Endodermal cell (in vitro differentiated cells): ENCODE measurements at regions not wholly inside any gene's neighbourhood (a gene's known extent, or its start where the extent isn't known, plus 50 kb on each side); places are given as distances from the start of the nearest gene placed in this dataset.

Source experiments
- DNase-seq: peaks from one replicate; pipeline ENCODE4 v3.0.0-alpha.2; 2017
- H3K27ac ChIP-seq: 2 replicates; pipeline ENCODE4 v1.5.1; 2013; ENCODE audit warnings: mild to moderate bottlenecking, low read depth, low read length, moderate library complexity
- H3K27me3 ChIP-seq: 2 replicates; pipeline ENCODE4 v1.6.1; 2013; ENCODE audit warnings: mild to moderate bottlenecking, low read length, moderate library complexity; ENCODE audit not compliant: insufficient read depth, control insufficient read depth, poor library complexity, severe bottlenecking
- H3K36me3 ChIP-seq: 2 replicates; pipeline ENCODE4 v1.7.0; 2013; ENCODE audit warnings: mild to moderate bottlenecking, low read length, moderate library complexity; ENCODE audit not compliant: control insufficient read depth, insufficient read depth
- H3K4me1 ChIP-seq: one replicate; pipeline ENCODE4 v1.7.0; 2013; ENCODE audit warnings: low read length; ENCODE audit not compliant: control insufficient read depth, insufficient read depth
- H3K4me3 ChIP-seq: 2 replicates; pipeline ENCODE4 v1.5.1; 2013; ENCODE audit warnings: mild to moderate bottlenecking, low read length, moderate library complexity
- H3K9ac ChIP-seq: 2 replicates; pipeline ENCODE4 v1.6.1; 2013; ENCODE audit warnings: mild to moderate bottlenecking, low read length, moderate library complexity; ENCODE audit not compliant: poor library complexity, severe bottlenecking; ENCODE audit errors: extremely low read depth
- H3K9me3 ChIP-seq: 2 replicates; pipeline ENCODE4 v1.6.1; 2013; ENCODE audit warnings: mild to moderate bottlenecking, low read length, moderate library complexity; ENCODE audit not compliant: control insufficient read depth
- H3K27ac Mint-ChIP-seq: 2 replicates; pipeline ENCODE4 v1.8.0; 2020; ENCODE audit warnings: mixed read lengths
- H3K27me3 Mint-ChIP-seq: 2 replicates; pipeline ENCODE4 v1.8.0; 2021; ENCODE audit warnings: mild to moderate bottlenecking, mixed read lengths; ENCODE audit not compliant: insufficient read depth
- H3K36me3 Mint-ChIP-seq: 2 replicates; pipeline ENCODE4 v1.8.0; 2020; ENCODE audit warnings: low read depth, mixed read lengths
- H3K4me1 Mint-ChIP-seq: 2 replicates; pipeline ENCODE4 v1.8.0; 2020; ENCODE audit warnings: mixed read lengths
- H3K4me3 Mint-ChIP-seq: 2 replicates; pipeline ENCODE4 v1.8.0; 2020; ENCODE audit warnings: mild to moderate bottlenecking, moderate library complexity, mixed read lengths
- H3K9me3 Mint-ChIP-seq: 2 replicates; pipeline ENCODE4 v1.8.0; 2020; ENCODE audit warnings: mild to moderate bottlenecking, mixed read lengths
- WGBS, 2 experiments: methylation state at CpG; one replicate each; pipeline versions ENCODE4 v1.1.5 to v1.1.7; 2013; ENCODE audit warnings: missing lambda C conversion rate in 2 of 2, mixed read lengths in 1 of 2; ENCODE audit not compliant: insufficient coverage in 1 of 2, insufficient read length in 1 of 2; 5-methylcytosine and 5-hydroxymethylcytosine counted together
- TF ChIP-seq, protein P1 (sequence below): fragments of 200-600 bp; sonication (generic); conservative IDR thresholded peaks from 2 replicates; pipeline ENCODE4 v1.5.0; 2021; ENCODE audit warnings: antibody characterized with exemption, mild to moderate bottlenecking

DNA sequence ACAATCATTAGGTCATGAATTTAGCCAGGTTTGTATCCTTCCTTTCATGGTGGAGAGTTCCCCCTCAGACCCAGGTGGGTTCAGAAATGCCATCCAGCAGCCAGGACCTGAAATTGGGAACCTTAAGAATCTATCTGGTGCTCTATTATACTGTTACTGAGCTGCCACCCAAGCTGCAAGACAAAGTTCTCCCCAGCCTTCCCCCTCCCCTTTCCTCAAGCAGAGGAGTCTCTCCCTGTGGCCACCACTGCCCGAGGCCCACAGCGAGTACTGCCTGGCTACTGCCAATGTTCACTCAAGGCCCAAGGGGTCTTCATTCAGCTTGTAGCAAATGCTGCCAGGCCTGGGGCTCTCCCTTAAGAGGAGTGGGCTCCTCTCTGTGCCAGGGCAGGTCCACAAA, 133.8 kb downstream of the TMEM38B start:
- H3K36me3 Mint-ChIP-seq = no peaks in the 10 kb centered on the region
- 92 to 100% methylated on average over 1 to 2 of the region's 2 CpGs for WGBS, 2 experiments
- Histone ChIP-seq H3K27me3 (peaks cover 9% of the 10 kb centered on the region), H3K36me3 (no peaks in the 10 kb centered on the region), H3K9ac (no peak overlapping the region), H3K27ac (no peak overlapping the region), H3K4me1 (no peaks in the 10 kb centered on the region), H3K4me3 (no peak overlapping the region), H3K9me3 (no peaks in the 10 kb centered on the region)
- TF ChIP-seq, protein P1, sequence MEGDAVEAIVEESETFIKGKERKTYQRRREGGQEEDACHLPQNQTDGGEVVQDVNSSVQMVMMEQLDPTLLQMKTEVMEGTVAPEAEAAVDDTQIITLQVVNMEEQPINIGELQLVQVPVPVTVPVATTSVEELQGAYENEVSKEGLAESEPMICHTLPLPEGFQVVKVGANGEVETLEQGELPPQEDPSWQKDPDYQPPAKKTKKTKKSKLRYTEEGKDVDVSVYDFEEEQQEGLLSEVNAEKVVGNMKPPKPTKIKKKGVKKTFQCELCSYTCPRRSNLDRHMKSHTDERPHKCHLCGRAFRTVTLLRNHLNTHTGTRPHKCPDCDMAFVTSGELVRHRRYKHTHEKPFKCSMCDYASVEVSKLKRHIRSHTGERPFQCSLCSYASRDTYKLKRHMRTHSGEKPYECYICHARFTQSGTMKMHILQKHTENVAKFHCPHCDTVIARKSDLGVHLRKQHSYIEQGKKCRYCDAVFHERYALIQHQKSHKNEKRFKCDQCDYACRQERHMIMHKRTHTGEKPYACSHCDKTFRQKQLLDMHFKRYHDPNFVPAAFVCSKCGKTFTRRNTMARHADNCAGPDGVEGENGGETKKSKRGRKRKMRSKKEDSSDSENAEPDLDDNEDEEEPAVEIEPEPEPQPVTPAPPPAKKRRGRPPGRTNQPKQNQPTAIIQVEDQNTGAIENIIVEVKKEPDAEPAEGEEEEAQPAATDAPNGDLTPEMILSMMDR = no peak
- DNase-seq = no peak
- no peak overlapping the region for H3K4me3 Mint-ChIP-seq
- no peak overlapping the region for H3K27ac Mint-ChIP-seq
- peaks cover 17% of the 10 kb centered on the region for H3K27me3 Mint-ChIP-seq
- H3K4me1 Mint-ChIP-seq = no peaks in the 10 kb centered on the region
- no peaks in the 10 kb centered on the region for H3K9me3 Mint-ChIP-seq

DNA sequence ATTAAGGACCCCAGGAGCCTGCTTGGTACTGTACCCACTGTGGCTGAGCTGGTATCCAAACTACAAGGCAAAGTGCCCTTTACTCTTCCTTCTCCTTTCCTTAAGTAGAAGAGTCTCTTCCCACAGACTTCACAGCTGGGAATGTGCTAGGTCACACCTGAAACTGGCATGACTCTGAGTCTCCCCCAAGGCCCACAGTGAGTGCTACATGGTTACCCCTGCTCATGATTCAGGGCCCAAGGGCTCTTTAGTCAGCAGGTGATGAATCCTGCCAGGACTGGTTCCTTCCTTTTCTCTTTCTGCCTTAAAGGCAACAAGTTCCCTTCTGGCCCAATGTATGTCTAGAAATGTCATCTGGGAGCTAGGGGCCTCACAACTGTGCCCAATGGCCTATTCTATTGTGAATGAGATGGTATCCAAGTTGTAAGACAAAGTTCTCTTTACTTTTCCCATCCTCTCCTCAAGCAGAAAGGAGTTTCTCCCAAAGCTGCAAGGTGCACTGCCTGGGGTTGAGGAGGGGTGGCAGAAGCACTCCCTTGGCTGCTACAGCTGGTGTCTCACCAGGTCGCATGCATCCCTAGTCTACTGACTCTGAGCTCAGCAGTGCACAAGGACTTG, 134.4 kb downstream of the TMEM38B start:
- 94 to 100% methylated on average over 1 of the region's 1 CpG for WGBS, 2 experiments
- Histone ChIP-seq H3K4me1 (no peaks in the 10 kb centered on the region), H3K27me3 (peaks cover 15% of the 10 kb centered on the region), H3K9me3 (no peaks in the 10 kb centered on the region), H3K36me3 (no peaks in the 10 kb centered on the region), H3K9ac (no peak overlapping the region), H3K4me3 (no peak overlapping the region), H3K27ac (no peak overlapping the region)
- peaks cover under 1% of the 10 kb centered on the region for H3K4me1 Mint-ChIP-seq
- no peak overlapping the region for H3K27ac Mint-ChIP-seq
- H3K27me3 Mint-ChIP-seq = peaks cover 22% of the 10 kb centered on the region
- no peaks in the 10 kb centered on the region for H3K36me3 Mint-ChIP-seq
- no peak overlapping the region for H3K4me3 Mint-ChIP-seq
- H3K9me3 Mint-ChIP-seq = no peaks in the 10 kb centered on the region
- TF ChIP-seq, protein P1 = no peak
- no peak for DNase-seq

DNA sequence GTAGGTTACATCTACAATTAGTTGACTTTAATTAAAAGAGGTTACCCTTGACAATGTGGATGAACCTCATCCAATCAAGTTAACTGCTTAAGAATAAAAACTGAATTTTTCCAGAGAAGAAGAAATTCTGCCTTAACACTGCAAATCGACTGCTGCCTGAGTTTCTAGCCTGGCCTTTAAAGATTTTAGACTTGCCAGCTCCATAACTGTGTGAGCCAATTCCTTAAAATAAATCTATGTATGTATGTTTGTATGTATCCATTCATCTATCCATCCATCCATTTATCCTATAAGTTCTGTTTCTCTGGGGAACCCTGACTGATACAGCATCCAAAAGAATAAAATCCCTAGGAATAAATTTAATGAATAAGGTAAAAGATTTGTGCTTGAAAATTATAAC, 136.1 kb downstream of the TMEM38B start:
- DNase-seq = no peak

More for the DNA sequence above, 136.1 kb downstream of the TMEM38B start:
- Mint-ChIP-seq H3K27ac (no peak overlapping the region), H3K27me3 (peaks cover 23% of the 10 kb centered on the region), H3K4me3 (no peak overlapping the region), H3K9me3 (no peaks in the 10 kb centered on the region), H3K4me1 (peaks cover 15% of the 10 kb centered on the region), H3K36me3 (no peaks in the 10 kb centered on the region)
- Histone ChIP-seq H3K36me3 (no peaks in the 10 kb centered on the region), H3K4me3 (no peak overlapping the region), H3K27ac (no peak overlapping the region), H3K27me3 (peaks cover 18% of the 10 kb centered on the region), H3K9me3 (no peaks in the 10 kb centered on the region), H3K4me1 (peaks cover 11% of the 10 kb centered on the region), H3K9ac (no peak overlapping the region)
- WGBS, 2 experiments = 88% methylated on average over 1 of the region's 1 CpG; no CpG with 5 or more reads in 1 of the 2 experiments
- TF ChIP-seq, protein P1 = no peak
